Activated CD8-positive, alpha-beta memory T cell treated with anti-CD3 and anti-CD28 coated beads, Interleukin-2, amount 50 U/mL, for 1 hour (primary cell): ENCODE measurements at regions not wholly inside any gene's neighbourhood (a gene's known extent, or its start where the extent isn't known, plus 50 kb on each side); places are given as distances from the start of the nearest gene placed in this dataset.

Source experiments
- DNase-seq: peaks from one replicate; pipeline ENCODE4 v3.0.0-alpha.2; 2020; ENCODE audit errors: extremely low read depth

DNA sequence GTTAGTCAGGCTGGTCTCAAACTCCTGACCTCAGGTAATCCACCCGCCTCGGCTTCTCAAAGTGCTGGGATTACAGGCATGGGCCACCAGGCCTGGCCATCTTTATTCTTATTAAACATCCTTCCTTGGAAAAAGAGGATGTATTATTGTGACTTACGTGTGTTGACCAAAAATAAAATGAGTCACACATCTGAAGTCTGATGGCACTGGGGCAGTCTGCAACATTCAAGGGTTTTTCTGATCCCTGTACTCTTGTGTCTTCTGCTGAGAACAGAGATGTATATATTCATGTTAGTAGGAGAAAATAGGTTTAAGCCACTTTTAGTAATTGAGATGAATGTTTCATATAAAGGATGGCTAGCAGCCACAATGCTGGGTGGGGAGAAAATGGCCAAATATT lies 129.9 kb upstream of the RIPOR2 start:
- DNase-seq: no peak

DNA sequence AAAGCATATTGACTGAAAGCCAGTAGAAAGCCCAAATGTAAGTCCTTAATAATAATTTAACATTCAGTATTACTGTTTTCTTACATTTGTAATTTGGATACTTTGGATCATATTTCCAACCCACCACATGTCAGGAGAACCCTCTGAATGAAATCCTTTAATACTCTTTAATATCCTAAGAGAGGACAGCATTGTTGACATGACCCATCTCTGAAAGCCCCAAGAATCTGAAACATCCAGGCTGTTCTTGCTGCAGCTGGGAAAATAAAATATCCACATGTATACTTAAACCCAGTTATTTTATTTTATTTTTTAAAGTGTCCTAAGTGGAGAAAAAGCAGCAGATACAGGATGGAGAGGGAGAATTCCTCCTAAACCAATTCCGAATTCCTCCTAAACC lies 130.8 kb upstream of the RIPOR2 start:
- DNase-seq: no peak

DNA sequence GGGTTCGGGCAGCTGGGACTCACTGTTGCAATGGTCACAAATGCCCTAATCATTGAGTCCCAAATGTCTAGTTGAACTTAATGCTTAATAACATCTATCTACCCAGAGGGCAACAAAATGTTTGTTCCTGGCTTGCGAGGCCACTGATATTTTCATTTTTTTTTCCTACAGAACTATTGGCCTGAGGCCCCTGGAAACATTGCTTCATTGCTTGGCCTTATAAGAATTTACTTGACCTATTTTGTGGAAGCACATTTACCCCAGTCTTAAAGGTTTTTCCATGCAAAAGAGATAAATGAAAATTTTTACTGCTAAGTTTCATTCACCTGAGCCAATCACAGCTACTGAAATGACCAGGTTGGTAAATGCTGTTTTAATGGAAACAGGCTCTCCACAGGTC lies 133.1 kb upstream of the RIPOR2 start:
- no peak for DNase-seq

DNA sequence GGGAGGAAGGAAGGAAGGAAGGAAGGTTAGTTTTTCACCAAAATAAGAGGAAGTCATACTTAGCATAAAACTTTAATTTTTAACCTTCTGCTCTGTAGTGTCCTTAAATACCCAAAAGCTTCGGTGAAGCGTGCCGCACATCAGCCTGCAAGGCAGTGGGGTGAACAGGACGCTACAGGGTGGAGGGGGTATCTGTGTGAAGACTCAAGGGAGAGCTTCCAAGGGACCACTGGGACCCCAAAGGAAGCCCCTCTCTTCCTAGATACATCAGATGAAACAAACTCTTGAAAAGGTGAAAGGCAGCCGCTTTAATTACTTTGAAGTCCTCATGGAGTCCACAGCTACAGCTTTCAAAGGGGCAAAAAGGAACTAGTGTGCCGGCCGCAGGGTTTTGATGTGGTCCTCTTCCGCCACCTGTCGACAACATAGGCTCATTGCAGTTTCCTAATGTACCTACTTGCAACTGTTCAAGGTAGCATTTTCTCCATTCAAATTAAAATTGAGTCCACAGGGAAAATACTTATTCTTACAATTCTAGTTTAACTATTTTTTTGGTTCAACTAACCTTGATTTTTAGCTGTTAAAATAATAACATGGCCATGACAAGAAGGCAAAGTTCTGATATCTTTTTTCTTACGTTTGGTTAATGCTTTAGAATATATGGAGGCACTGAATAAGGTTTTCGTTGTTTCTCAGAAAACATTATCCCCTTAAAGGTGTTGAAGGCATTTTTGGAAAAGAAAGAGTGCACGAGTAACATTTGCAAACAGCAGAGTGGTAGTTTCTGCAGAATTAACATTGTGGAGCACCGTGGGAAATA lies 135.0 kb upstream of the RIPOR2 start:
- peak; percentile 59 for DNase-seq

DNA sequence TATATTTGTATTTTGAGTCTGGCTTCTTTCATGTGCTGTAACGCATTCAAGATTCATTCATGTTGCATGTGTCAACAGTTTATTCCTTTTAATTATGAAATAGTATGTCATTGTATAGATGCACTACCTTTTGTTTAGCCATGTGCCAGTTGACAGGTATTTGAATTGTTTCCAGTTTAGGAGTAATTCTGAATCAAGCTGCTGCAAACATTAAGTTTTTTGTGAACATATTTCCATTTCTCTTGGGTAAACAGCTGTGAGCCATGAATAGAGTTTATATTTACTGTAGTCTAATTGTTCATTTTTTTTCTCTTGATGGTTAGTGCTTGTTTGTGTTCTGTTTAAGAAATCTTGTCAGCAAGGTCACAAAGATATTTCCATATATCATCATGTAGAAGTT lies 142.4 kb upstream of the RIPOR2 start:
- no peak for DNase-seq

DNA sequence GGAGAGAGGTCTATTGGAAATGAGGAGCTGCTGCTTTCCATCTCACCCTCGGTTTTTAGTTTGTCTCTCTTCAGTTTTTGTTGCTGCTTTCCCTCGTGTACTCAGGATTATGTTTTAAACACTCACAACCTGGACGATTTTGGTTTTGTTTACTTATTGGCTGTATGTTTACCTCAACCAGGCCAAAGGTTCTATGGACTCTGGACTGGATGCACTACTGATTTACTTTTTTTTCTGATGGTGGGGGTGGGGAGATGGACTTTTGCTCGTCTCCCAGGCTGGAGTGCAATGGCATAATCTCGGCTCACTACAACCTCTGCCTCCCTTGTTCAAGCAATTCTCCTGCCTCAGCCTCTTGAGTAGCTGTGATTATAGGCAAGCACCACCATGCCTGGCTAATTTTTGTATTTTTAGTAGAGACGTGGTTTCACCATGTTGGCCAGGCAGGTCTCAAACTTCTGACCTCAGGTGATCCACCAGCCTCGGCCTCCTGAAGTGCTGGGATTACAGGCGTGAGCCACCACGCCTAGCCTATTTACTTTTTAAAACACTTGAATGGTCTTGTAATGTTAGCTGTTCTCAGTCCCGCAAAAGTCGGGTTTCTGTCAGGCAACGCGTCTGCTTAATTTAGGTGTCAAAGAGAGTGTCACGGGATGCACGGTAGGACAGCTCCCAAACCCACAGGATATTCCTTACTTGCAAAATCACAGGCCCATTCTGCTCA lies 148.2 kb upstream of the RIPOR2 start:
- no peak for DNase-seq

DNA sequence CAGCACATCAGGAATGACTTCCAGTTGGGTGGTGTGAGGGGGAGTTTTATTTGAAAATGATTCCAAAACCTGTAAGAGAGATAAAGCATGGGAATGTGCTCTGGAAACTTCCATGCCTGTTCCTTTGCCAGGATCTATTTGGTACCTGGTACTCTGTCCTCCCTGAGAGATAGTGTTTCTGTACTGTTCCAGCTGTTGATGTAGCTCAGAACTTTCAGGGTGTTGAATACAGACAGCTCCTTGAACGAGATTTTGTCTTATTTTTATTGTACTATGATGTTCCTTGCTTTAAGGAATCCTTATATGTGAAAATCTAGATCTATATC lies 148.7 kb upstream of the RIPOR2 start:
- DNase-seq: no peak

DNA sequence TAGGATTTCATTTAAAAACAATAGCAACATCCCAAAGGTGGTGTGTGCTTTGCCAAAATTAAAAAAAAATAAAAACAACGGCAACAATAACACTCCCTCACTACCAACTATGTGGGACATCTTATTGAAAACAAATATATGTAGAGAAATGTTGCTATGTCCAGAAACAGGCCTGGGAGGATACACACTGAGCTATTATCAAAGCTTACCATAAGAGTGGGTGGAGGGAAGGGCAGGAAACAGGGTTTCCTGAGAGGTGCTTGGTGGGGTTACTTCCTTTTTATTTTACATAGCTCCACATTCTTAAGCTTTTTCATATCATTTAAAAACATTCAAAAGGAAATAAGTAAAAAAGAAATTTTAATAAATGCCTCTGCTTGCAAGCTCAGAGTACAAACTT lies 150.0 kb upstream of the RIPOR2 start:
- no peak for DNase-seq

DNA sequence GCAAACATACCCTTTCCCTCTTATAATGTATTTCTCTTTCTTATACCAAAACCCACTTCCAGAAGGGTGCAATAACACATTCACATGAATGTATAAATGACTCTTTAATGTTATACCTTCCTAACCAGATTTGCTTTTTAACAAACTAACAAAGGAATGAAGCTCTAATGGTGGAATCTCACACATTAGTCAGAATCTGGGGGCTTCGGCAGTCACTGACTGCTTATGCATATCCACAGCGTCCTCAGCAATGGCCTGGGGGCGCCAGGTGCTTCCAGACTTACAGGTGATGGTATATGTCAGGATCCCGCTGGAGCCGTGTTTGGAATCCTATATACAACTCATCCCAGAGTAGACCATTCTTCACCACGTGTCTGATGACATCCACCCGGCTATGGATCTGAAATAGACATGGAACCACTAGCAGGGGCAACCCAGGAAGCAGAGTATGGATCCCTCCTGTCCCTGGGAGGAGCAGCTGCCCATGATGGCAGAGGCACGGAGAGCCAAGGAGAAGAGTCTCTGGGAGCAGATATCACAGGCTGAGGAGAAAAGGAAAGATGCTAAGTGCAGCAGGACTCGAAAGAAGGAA lies 150.8 kb upstream of the RIPOR2 start:
- no peak for DNase-seq

DNA sequence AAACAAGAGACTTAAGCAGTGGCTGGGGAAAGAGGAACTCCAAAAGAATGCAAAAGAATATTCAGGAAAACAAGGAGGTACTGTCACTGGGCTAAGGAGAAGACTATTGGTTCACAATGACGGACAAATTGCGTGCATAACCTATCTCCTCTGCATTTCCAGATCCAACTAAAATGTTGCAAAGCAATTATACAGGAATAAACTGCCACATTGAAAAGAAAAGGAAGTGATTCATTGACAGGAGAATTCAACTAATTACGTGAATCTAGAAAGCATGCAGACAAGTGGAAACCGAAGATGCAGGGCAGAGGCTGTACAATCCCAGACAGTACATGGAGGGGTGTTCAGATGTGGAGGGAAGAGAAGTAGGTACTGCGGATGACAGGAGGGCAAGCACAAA lies 152.8 kb upstream of the RIPOR2 start:
- no peak for DNase-seq

DNA sequence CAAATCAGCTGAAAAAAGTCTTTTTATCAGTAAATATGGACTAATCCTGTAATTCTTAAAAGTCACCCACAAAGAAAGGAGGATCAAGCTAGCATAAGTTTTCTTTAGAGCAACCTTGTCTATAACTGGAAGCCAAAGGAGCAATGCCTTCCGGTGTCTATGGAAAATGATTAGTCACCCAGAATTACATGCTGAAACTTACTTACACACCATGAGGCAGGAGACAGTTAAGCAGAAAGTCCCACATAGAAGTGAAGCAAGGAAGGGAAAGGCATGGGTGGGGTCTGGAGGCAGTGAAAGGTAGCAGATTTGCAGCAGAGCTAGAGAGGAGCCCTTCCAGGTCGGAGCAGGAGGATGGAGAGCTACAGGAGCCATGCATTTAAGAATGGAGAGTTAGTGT lies 153.7 kb upstream of the RIPOR2 start:
- no peak for DNase-seq

DNA sequence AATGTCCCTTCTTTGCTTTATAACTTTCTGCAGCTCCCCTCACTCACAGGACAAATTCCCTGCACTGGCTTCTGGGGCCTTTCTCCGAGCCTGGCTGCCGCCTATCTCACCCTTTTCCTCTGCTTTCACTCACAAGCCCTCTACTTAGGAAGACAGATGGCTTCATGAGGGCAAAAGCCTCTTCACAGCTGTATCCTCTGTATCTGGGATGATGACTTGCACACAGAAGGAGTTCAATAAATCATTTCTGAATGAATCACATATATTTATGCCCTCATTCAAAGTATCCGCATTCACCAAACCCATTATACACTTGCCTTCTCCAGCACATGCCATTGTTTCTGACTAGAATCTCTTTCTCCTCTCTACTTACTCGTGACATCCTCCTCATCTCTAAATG lies 159.0 kb upstream of the RIPOR2 start:
- no peak for DNase-seq

DNA sequence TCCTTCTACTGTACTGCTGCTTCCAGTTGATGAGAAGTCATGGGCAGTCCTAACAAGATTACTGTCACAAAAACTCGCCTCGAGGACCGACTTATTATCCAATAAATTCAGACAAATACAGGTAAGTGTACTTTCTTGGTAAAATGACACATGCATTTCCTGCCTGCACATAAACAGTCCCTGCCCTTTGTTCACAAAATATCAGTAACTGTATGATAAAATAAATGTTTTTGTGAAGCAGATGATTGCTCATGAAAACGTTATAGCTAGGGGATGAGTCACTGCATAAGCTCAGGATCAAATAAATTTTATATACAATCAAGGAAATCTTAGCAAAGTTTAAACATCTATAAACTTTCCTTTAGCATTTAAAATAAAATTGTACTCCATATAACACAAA lies 164.5 kb upstream of the RIPOR2 start:
- no peak for DNase-seq

DNA sequence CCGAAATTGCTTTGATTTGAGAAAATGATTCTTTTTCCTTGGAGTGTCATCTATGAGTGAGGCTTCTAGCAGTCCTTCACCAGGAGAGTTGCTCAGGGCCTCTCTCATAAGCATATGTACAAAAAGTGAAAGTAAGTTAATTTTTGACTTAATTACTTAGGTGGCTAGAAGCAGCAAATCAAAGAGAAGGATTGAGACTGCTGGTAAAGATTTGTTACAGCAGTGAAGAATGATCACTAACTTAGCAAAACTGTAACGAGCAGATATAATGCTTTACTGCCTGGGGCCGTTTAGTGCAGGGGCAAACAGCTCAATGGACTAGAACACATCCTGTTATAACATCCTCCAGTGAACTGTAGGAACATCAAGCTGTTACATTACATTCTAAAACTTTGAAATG lies 167.8 kb upstream of the RIPOR2 start:
- DNase-seq: no peak

DNA sequence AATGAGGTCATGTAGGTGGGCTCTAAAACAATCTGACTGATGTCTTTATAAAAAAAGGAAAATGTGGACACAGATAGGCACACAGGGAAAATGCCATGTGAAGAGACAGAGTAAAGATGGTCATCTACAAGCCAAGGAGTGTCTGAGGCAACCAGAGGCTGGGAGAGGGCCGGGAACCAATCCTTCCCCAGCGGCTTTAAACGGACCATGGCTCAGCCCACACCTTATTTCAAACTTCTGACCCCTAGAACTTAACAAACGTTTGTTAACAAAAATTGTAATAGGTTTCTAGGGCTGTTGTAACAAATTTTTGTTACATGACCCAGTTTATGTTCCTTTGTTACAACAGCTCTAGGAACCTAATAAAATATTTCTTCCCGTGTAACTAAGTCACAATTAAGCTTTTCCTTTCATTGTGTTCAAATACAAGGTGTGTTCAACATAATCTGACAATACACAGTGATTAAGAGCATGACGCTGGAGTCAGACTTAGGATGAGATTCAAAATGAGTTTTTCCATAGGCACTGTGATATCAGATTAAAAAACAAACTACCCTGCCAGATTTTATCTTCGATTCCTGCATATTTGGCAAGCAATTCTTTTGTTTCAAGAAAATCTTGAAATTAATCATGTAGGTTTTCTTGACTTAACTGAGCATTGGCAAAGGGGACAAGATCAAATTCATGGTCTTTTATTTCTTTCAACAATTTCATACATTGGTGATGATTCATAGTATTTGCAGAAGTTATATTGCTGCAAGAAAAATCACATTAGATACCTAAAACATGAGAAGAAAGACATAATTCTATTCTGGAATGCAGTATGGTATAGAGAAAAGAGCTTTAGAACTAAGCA lies 169.5 kb upstream of the RIPOR2 start:
- no peak for DNase-seq

DNA sequence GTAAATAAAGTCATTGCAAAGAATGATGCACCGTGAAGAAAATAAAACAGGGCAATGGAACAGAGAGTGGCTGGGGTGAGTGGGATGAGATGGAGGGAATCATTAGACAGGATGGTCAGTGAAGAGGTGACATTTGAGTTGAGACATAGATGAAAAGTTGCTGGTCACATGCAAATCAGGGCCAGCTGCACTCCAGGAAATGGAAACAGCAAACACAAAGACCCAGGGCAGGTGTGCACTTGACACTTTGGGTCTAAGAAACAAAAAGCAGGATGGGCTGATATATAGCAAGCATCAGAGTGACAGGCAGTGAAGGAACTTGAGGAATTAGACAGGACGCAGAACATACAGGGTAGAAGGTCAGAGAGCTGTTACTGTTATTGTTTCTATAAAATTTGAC lies 171.5 kb upstream of the RIPOR2 start:
- DNase-seq: no peak

DNA sequence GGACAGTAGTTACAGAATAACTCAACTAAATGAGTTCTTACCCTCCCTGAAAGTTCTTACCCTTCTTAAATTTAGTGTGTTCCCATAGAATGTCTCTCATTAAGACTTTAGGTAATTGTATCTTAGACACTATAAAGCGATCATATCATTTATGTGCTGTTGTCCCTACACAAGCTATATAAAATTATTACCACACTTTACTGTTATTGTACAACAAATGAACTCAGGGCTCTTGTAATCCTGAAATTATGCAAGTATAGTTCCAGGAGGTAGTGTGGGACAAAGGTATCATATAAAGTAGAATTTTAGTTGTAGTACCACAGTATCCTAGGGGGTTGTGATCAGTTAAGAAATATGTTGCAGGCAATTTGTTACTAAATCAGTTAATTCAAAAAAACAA lies 167.4 kb upstream of the CARMIL1 start:
- DNase-seq: no peak

DNA sequence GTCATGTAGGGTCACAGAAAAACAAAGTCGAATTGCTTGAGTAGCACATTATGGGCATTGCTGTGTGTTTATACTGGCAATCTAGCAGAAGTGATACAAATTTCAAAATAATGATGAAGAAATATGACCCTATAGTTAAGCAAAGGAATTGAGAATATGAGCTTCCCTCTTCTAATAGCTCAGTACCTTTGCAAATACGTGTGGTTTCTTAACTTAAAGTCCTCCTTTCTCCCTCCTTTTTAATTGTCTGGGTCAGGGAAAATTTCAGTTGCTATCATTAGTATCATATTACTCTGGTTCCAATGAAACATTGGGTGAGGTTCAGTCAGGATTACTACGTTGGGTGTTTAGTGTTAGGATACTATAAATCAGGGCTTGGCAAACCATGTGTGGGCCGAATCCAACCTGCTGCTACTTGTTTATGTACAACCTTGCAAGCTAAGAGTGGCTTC lies 166.8 kb upstream of the CARMIL1 start:
- DNase-seq: no peak

DNA sequence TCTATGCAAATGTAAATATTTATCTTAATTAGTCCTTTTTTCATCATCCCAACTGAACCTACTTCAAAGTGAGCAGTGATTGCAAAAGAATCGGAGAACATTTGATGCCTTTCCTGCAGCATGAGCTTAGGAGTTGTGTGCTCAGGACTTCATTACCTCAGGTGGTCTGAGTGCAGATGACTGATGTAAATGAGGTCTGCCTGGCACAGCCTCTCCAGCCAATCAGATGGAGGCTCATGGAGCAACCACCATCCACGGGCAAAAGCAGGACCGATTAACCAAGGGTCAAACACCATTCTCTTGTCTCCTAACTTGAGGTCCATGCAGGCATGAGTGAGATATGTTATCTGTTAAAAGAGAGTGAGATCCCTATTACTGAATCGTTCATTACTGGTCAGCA lies 165.7 kb upstream of the CARMIL1 start:
- DNase-seq: no peak

DNA sequence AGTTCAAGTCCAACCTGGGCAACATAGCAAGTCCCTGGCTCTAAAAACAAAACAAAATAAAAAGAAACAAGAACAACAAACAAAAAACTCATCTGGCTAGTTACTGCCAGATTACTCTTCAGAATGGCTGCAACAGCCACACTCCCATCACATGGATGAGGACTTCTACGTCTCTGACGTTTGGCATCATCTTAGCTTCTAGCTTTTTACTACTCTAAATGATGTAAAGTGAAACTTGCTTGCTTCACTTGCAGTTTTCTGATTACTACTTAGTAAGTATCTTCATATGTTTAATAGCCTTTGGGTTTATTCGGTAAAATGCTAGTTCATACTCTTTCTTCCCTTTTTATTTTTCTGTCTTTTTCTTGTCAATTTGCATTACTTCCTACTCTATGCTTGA lies 161.1 kb upstream of the CARMIL1 start:
- no peak for DNase-seq

DNA sequence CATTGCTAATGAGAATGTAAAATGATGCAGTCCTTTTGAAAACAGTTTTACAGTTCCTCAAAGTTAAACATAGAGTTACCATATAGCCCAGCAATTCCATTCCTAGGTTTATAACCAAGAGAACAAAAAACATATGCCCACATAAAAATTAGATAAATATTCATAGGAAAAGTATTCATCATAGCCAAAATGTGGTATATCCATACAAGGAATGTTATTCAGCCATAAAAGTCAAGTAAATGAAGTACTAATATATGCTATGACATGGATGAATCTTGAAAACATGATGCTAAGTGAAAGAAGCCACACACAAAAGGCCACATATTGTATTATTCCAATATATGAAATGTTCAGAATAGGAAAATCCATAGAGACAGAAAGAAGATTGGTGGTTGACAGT lies 158.0 kb upstream of the CARMIL1 start:
- no peak for DNase-seq

DNA sequence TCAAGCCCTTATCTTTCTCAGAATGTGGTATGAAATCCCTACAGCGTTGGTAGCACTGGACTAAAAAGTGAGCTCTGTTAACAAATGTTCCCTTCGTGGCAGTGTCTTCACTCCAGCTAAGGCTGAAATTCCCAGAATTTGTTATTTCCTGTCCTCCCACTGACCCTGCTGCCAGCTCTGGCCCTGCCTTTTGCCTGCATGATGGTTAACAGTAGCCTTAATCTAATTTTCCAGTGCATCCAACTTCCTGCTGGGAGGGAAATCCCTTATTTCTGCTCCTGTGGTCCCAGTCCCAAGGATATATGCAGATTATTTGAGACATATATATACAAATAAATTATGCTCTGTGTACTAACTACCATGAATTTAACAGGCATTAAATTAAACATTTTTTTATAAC lies 157.2 kb upstream of the CARMIL1 start:
- no peak for DNase-seq
